Mesenteric fat pad (tissue), 1 donor: ENCODE measurements at regions not wholly inside any gene's neighbourhood (a gene's known extent, or its start where the extent isn't known, plus 50 kb on each side); places are given as distances from the start of the nearest gene placed in this dataset.

Experiments used
- DNase-seq: peaks from one replicate; pipeline ENCODE4 v3.0.0-alpha.2; 2020; ENCODE audit warnings: low spot score
- donor health status: DM: yes; HTN: yes; CAD: no.

DNA sequence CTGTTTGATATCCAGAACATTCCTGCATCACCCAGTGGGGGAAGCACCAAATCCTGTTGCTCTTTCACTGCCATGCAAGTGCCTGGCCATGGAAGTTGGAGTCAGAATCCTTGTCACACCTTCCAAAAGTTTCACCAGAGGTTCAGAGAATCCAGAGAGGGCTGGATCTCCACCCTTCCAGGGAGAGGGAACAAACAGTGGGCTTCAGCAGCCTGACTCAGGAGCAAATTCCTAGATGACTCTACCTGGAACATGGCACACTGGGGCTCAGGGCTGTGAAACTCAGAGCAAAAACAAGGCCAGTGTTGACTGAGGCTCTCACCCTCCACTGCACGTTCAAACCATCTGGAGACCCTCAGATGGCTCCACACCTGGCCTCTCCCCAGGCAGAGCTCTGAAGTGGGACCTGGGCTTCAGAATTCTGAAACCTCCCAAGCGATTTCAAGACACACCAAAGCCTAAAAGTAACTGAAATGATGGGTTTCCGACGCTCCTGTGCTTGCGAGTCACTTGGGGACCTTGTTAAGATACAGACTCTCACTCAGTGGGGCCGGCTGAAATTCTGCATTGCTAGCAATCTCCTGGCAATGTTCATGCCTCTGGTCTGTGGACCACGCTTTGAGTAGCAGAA, 205.9 kb downstream of the AUH start:
- DNase-seq, result no peak

DNA sequence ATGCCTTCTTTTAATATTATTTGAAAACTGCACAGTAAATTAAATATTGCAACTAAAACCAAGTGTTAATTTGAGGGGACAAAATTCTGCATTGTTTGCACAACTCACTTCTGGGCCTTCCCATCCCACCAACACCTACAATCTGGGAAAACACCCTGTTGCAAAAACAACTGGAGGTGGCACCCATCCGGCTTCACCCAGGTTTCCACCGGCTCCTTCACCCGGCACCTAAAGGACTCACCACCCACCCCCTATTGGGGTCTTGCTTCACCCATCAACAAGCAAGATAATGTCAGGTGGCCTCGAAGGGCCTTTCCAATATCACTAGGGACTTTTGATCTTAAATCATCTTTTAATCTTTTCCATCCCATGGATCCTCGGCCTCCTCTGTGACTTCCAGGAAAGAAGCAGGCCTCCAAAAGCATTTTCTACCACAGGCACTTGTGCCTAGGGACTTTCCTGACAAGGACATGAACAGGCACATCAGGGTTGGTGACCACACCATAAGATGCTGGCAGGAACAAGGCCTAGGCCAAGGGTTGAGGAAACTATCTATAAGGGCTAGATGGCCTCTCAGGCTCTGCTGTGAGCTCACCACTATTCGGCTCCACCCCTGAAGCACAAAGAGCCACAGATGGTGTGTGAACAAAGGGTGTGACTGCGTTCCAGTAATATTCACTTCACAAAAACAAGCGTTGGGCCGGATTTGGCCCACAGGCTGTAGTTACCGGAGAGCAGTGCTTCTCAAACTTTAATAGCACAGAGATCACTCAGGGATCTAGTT, 205.1 kb downstream of the AUH start:
- DNase-seq, result no peak

DNA sequence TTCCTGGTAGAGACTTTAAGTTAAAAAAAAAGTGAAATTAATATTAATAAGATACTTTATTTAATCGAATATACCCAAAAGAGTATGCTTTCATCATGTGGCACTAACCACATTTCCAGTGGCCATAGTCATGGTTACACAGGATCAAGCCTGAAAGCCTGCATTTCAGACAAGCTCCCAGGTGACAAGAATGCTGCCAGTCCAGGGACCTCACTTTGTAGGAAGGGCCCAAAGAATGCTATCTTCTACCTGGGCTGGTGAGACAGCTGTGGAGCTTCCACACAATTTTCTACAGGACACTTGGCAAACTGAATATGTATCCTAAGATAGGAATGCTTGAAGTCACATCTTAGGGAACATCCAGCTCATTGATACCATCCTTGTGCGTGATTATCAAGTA, 203.8 kb downstream of the AUH start:
- DNase-seq, result no peak

GRCh38 chr9:91158286-91158685, 203.4 kb downstream of the AUH start:
- no peak for DNase-seq

- no peak for DNase-seq
These were observed 202.8 kb downstream of the AUH start for GRCh38 chr9:91158946-91159345.

- DNase-seq, result no peak
These were observed 202.0 kb downstream of the AUH start for GRCh38 chr9:91159664-91160121.

GRCh38 chr9:91160181-91160580, 201.5 kb downstream of the AUH start:
- DNase-seq, result no peak

DNA sequence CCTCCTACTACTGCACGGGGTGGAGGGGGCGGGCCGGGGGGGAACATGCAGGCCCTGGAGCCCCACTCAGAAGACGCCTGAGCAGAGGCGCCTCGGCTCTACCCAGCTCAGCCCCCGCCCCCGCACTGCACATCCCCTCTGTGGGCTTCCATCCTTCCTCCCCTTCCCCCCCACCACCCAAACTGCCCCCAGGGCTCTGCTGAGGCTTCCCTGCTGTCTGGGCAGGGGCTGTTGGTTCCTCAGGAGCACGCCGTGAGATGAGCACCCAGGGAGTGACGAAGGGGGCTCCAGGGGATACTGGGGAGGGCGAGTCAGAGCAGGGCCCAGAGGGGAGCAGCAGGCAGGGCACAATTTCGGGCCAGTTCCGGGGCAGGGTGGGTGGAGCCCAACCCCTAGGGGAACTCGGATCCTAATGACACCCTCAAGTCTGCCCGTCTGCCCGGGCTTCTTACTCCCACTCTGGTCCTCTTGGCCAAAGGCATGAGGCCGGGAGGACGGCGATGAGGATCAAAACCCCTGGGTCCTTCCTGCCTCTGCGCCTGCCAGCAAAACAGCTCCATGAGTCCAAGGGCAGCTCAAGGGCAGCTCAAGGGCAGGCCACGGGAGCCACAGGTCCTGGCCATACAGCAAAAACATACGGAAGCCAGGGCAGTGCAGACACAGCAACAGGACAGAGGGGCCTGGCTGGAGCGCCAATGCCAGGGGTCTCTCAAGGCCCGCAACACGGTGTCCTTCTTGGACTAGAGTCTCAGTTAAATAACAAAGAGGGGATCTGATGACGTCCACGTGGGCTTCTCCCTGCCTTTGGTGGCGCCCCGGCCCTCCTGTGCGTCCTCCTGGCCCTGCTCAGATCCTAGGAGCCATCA, 200.9 kb downstream of the AUH start:
- DNase-seq, result no peak

- DNase-seq, result no peak
These were observed 200.0 kb downstream of the AUH start for GRCh38 chr9:91161465-91162300.

- DNase-seq, result no peak
These were observed 199.4 kb downstream of the AUH start for GRCh38 chr9:91162311-91162710.

DNA sequence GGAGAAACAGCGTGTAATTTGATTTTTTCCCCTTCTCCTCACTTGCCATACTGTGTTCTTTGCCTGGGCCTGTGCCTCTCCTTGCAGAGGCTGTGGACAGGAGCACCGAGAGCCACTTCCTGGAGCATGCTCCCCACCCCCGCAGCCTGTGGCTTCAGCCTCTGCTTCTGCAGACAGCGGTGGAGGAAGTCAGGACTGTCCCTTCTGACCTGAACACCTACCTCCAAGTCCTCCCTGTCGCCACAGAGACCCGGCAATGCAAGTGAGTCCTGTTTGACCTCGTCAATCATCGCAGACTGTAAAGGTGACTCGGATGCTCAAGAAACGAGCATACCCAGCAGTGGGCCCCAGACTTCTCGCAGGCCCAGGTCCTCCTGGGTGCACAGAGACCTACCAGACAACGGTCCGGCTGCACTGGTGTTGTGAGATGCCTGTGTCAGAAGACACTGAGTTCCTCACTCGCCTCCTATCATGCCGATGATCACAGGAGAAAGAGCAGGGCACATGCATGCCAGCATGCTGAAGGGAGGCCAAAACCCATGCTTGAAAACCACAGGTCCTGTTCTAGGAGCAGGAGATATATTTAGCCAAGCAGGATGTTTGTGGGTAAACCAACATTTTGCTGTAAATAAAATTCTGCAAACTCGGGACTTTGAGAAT, 198.8 kb downstream of the AUH start:
- DNase-seq, result no peak

GRCh38 chr9:91163444-91163772, 198.3 kb downstream of the AUH start:
- DNase-seq, result peak; percentile 77

- no peak for DNase-seq
These were observed 197.8 kb downstream of the AUH start for GRCh38 chr9:91163773-91164471.
